GM21447 (cell line): ENCODE measurements at regions not wholly inside any gene's neighbourhood (a gene's known extent, or its start where the extent isn't known, plus 50 kb on each side); places are given as distances from the start of the nearest gene placed in this dataset.

Source experiments
- ATAC-seq: cut with Tn5 transposase; IDR thresholded peaks from one replicate; pipeline ENCODE4 v1.9.1; 2021; ENCODE audit not compliant: unreplicated experiment

DNA sequence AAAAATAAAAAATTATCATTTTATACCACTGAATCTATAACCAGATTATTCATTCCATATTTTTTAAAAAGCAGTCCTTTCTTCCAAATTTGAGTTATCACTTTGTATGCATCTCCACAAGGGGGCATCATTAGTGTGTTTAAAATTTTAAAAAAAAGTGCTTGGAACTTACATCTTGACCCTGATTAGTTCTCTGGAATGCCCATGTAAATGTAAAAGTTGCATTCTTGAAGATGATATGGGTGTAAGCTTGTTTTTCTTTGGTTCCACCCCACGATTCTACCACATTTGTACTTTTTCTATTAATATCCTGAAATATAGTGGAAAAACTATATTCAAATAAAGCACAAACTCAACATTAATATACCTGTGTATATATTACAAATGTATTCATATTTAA, 144.9 kb downstream of the ELAPOR2 start:
- no peak for ATAC-seq
